ENCODE measurements at regions not wholly inside any gene's neighbourhood (a gene's known extent, or its start where the extent isn't known, plus 50 kb on each side); places are given as distances from the start of the nearest gene placed in this dataset.
"Not testable (repeated sequence)": the region's sequence is repeated elsewhere in the genome, so short reads cannot be mapped to it uniquely, and the experiment has no call there.

- TF ChIP-seq EZH2phosphoT487 (IDR thresholded peaks at IDR 0.05; ENCODE audit: low read depth, severe bottlenecking, unreplicated experiment), result no peak
- no peak for TF ChIP-seq CTCF (IDR thresholded peaks at IDR 0.05; ENCODE audit: poor library complexity)
- no peak for TF ChIP-seq EZH2 (IDR thresholded peaks at IDR 0.05; ENCODE audit: borderline replicate concordance)
- H3K4me2 ChIP-seq, result no peak overlapping the region
- H3K36me3 ChIP-seq (replicated peaks; ENCODE audit: insufficient read depth, low read depth), result no peaks in the 10 kb centered on the region
- peaks cover 6% of the 10 kb centered on the region for H3K4me1 ChIP-seq (ENCODE audit: insufficient read depth)
- H2AFZ ChIP-seq, result no peak overlapping the region
- no peak for DNase-seq (ENCODE audit: low spot score)
- H4K20me1 ChIP-seq (ENCODE audit: insufficient read depth, poor library complexity, severe bottlenecking), result no peaks in the 10 kb centered on the region
- no peak overlapping the region for H3K27ac ChIP-seq
- H3K27me3 ChIP-seq, result no peaks in the 10 kb centered on the region
- no peak overlapping the region for H3K4me3 ChIP-seq
- H3K9me3 ChIP-seq (ENCODE audit: low read depth), result no peaks in the 10 kb centered on the region
- no peaks in the 10 kb centered on the region for H3K9me2 ChIP-seq (replicated peaks; ENCODE audit: insufficient read depth)
- no peaks in the 10 kb centered on the region for H3K79me2 ChIP-seq
- 79% methylated on average over 2 of the region's 2 CpGs for WGBS (ENCODE audit: low lambda C conversion rate, missing lambda C conversion rate)
Observed at GRCh38 chr12:42728287-42728686, 138.7 kb upstream of the PRICKLE1 start.

GRCh38 chr12:42725809-42726208, 136.3 kb upstream of the PRICKLE1 start:
- H3K4me3 ChIP-seq, result no peak overlapping the region
- no peaks in the 10 kb centered on the region for H3K27me3 ChIP-seq
- 88% methylated on average over 3 of the region's 3 CpGs for WGBS (ENCODE audit: low lambda C conversion rate, missing lambda C conversion rate)
- no peaks in the 10 kb centered on the region for H3K36me3 ChIP-seq (replicated peaks; ENCODE audit: insufficient read depth, low read depth)
- no peak for TF ChIP-seq CTCF (IDR thresholded peaks at IDR 0.05; ENCODE audit: poor library complexity)
- TF ChIP-seq EZH2phosphoT487 (IDR thresholded peaks at IDR 0.05; ENCODE audit: low read depth, severe bottlenecking, unreplicated experiment), result no peak
- TF ChIP-seq EZH2 (IDR thresholded peaks at IDR 0.05; ENCODE audit: borderline replicate concordance), result no peak
- H3K4me1 ChIP-seq (ENCODE audit: insufficient read depth), result peaks cover 6% of the 10 kb centered on the region
- no peaks in the 10 kb centered on the region for H3K9me3 ChIP-seq (ENCODE audit: low read depth)
- H2AFZ ChIP-seq, result no peak overlapping the region
- H3K4me2 ChIP-seq, result no peak overlapping the region
- H3K27ac ChIP-seq, result no peak overlapping the region
- DNase-seq (ENCODE audit: low spot score), result no peak
- no peaks in the 10 kb centered on the region for H3K9me2 ChIP-seq (replicated peaks; ENCODE audit: insufficient read depth)
- no peaks in the 10 kb centered on the region for H3K79me2 ChIP-seq
- no peaks in the 10 kb centered on the region for H4K20me1 ChIP-seq (ENCODE audit: insufficient read depth, poor library complexity, severe bottlenecking)

- TF ChIP-seq EZH2 (IDR thresholded peaks at IDR 0.05; ENCODE audit: borderline replicate concordance) (no peak), EZH2phosphoT487 (IDR thresholded peaks at IDR 0.05; ENCODE audit: low read depth, severe bottlenecking, unreplicated experiment) (no peak), CTCF (IDR thresholded peaks at IDR 0.05; ENCODE audit: poor library complexity) (no peak)
- Histone ChIP-seq H3K36me3 (replicated peaks; ENCODE audit: insufficient read depth, low read depth) (peaks cover 3% of the 10 kb centered on the region), H3K4me3 (no peak overlapping the region), H3K9me2 (replicated peaks; ENCODE audit: insufficient read depth) (no peaks in the 10 kb centered on the region), H4K20me1 (ENCODE audit: insufficient read depth, poor library complexity, severe bottlenecking) (no peaks in the 10 kb centered on the region), H3K4me2 (no peak overlapping the region), H3K27me3 (no peaks in the 10 kb centered on the region), H3K79me2 (no peaks in the 10 kb centered on the region), H3K9me3 (ENCODE audit: low read depth) (no peaks in the 10 kb centered on the region), H3K27ac (no peak overlapping the region), H3K4me1 (ENCODE audit: insufficient read depth) (no peaks in the 10 kb centered on the region), H2AFZ (no peak overlapping the region)
- WGBS (ENCODE audit: low lambda C conversion rate, missing lambda C conversion rate), result 57% methylated on average over 5 of the region's 5 CpGs
- no peak for DNase-seq (ENCODE audit: low spot score)
Observed at GRCh38 chr12:42716491-42716891, 126.9 kb upstream of the PRICKLE1 start.

GRCh38 chr12:42713566-42713965, 124.0 kb upstream of the PRICKLE1 start:
- DNase-seq (ENCODE audit: low spot score); H3K79me2 ChIP-seq; H3K9me3 ChIP-seq (ENCODE audit: low read depth); H3K4me3 ChIP-seq; H3K9me2 ChIP-seq (replicated peaks; ENCODE audit: insufficient read depth); H2AFZ ChIP-seq; H3K4me1 ChIP-seq (ENCODE audit: insufficient read depth); H3K27me3 ChIP-seq; H3K27ac ChIP-seq; H4K20me1 ChIP-seq (ENCODE audit: insufficient read depth, poor library complexity, severe bottlenecking); H3K36me3 ChIP-seq (replicated peaks; ENCODE audit: insufficient read depth, low read depth); H3K4me2 ChIP-seq: not testable (repeated sequence)
- WGBS (ENCODE audit: low lambda C conversion rate, missing lambda C conversion rate), result 97% methylated on average over 3 of the region's 3 CpGs

GRCh38 chr12:42708374-42708773, 118.8 kb upstream of the PRICKLE1 start:
- not testable (repeated sequence) for H3K36me3 ChIP-seq (replicated peaks; ENCODE audit: insufficient read depth, low read depth); H3K27me3 ChIP-seq; H3K79me2 ChIP-seq; H4K20me1 ChIP-seq (ENCODE audit: insufficient read depth, poor library complexity, severe bottlenecking); H3K27ac ChIP-seq; H3K9me3 ChIP-seq (ENCODE audit: low read depth); DNase-seq (ENCODE audit: low spot score); H3K9me2 ChIP-seq (replicated peaks; ENCODE audit: insufficient read depth); H3K4me1 ChIP-seq (ENCODE audit: insufficient read depth); H3K4me2 ChIP-seq; H3K4me3 ChIP-seq; H2AFZ ChIP-seq
- 68% methylated on average over 6 of the region's 6 CpGs for WGBS (ENCODE audit: low lambda C conversion rate, missing lambda C conversion rate)
